Activated T-cell treated with anti-CD3 and anti-CD28 coated beads, Interleukin-2, amount 50 U/mL, for 1 hour (primary cell): ENCODE measurements at regions not wholly inside any gene's neighbourhood (a gene's known extent, or its start where the extent isn't known, plus 50 kb on each side); places are given as distances from the start of the nearest gene placed in this dataset.

Source experiments
- DNase-seq: peaks from one replicate; pipeline ENCODE4 v3.0.0-alpha.2; 2020

DNA sequence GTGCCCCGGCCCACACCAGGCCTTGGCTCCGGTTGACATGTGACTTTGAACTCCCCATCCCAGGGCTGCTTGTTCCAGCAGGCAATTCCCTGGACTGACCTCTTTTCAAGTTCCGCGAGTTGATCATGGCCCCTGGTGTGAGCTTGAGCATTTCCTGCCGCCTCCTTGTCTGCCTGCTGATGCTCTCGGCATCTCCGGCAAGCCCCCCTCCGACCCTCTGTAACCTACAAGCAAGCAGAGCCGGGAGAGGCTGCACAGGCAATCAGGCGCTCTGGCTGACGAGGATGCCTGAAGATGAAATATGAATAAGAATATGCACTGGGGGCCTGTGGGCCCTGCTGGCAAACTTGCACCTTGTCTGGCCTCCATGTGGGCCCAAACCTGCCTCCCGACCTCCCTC lies 304.9 kb upstream of the MKI67 start:
- DNase-seq: no peak

GRCh38 chr10:128431506-128431905 lies 305.3 kb upstream of the MKI67 start:
- DNase-seq: no peak

DNA sequence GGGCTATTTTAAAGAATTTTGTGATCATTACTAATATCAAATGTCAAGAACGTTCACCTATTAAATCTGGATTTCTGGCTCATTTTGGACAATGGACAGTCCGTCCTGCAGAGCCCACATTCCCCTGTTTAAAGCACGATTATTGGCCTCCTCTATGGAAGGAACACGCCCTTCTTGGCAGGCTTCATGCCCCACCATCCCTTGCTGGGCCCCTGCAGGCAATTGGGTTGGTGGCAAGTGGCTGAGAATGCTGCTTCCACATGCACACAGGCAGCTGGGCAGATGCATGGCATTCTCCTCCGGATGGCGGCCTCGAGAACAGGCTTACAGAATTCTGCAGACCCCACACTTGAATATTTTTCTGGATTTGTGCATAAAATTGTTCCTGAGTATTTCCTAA lies 305.8 kb upstream of the MKI67 start:
- DNase-seq: no peak

- no peak for DNase-seq
These were observed 306.2 kb upstream of the MKI67 start for GRCh38 chr10:128432423-128432822.

- no peak for DNase-seq
These were observed 309.6 kb upstream of the MKI67 start for GRCh38 chr10:128435811-128436210.

GRCh38 chr10:128437786-128438345 lies 311.6 kb upstream of the MKI67 start:
- no peak for DNase-seq

- DNase-seq: no peak
These were observed 312.3 kb upstream of the MKI67 start for GRCh38 chr10:128438417-128439063.

- no peak for DNase-seq
These were observed 314.4 kb upstream of the MKI67 start for GRCh38 chr10:128440513-128441160.

DNA sequence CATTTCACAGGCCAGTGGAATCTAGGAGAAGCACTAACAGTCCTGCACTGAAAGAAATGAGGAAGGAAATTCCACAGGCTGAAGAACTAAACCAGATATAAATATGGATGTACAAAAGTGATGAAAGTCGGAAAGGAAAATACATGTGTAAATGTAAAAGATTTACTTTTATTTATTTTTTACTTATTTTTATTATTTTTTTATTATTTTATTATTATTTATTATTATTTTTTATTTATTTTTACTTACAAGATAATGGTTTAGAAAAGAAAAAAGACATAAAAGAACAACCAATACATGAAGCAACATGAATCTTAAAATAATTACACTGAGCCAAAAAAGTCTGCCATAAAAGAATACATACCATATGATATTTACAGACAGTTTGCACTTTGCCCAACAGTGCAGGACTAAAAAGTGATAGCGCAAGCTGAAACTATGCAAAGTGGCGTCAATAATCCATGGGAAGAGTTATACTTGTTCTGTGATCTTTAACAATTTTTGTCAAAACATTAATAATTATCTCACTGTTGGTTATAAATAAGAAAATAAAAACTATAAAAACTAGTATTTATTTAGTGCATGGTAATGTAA lies 317.8 kb upstream of the MKI67 start:
- no peak for DNase-seq

GRCh38 chr10:128448796-128449195 lies 322.6 kb upstream of the MKI67 start:
- no peak for DNase-seq

GRCh38 chr10:128451879-128452278 lies 325.7 kb upstream of the MKI67 start:
- no peak for DNase-seq

DNA sequence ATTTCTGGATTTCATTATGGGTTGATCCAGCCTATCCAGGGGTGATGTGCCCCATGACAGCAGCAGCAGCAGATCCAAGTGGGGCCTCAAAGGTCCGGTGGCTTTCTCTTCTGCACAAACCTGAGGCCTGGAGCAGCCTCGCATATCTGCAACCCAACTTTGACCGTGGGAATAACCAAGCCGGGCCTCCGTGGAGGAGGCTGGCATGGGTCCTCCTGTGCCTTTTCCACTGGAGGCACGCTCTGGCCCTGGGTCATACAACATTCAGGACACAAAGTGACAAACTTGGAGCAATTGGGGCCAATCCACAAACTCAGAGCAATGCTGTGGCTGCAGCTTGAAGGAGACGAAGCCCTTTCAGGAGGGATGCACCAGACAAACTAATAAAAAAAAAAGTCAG lies 330.0 kb upstream of the MKI67 start:
- no peak for DNase-seq

DNA sequence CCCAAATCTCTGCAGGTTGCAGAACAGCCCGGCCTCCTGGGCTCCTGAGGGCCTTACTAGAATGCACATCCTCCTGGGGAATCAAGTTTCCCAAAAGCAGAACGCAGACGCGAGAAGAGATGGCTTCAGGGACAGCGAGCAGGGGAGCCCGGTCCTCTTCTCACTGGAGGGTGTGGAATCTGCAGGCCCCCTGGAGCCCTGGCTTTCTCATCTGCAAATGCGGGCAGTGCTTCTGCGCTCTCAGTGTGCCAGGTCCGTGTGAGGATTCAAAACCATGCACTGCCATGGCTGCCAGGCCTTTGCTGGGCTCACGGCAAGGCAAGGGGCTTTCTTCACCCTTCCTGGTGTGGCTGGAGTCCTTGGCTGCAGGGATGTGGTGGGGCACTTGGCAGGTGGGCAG lies 330.9 kb upstream of the MKI67 start:
- no peak for DNase-seq

DNA sequence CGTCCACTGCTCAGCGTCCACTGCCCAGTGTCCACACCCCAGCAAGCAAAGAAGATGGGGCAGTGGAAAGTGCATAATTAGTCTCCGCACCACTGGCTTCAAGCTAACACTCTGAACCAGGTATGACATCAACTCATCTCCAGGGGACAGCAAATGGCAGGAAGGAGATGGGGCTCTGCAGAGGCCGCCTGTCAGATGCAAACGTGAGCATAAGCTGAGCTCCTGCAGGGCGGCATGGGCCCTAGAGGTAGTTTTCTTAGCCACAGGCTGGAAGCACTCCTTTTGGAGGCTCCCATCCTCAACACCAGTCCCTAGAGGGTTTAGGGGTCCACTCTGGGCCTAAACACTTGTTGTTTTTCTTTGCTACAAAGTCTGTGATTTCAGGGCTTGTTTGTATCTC lies 335.8 kb upstream of the MKI67 start:
- DNase-seq: no peak

DNA sequence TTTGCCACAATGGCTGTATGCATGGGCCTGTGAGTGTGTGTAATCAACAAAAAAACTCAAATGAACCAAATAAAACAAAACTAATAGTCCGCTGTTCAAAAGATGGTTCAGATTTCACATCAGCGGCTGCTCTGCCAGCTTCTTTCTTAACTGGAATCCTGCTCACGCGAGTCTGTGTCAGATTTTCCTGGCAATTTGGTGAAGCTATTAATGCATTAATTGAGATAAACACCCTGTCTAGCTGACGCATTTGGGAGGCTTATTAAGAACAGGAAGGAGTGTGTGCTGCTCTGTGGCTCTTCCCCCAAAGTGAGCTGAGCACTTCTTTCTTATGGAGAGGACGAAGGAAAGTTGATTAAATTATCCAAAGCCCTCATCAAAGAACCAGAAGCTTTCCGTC lies 336.6 kb upstream of the MKI67 start:
- DNase-seq: no peak

DNA sequence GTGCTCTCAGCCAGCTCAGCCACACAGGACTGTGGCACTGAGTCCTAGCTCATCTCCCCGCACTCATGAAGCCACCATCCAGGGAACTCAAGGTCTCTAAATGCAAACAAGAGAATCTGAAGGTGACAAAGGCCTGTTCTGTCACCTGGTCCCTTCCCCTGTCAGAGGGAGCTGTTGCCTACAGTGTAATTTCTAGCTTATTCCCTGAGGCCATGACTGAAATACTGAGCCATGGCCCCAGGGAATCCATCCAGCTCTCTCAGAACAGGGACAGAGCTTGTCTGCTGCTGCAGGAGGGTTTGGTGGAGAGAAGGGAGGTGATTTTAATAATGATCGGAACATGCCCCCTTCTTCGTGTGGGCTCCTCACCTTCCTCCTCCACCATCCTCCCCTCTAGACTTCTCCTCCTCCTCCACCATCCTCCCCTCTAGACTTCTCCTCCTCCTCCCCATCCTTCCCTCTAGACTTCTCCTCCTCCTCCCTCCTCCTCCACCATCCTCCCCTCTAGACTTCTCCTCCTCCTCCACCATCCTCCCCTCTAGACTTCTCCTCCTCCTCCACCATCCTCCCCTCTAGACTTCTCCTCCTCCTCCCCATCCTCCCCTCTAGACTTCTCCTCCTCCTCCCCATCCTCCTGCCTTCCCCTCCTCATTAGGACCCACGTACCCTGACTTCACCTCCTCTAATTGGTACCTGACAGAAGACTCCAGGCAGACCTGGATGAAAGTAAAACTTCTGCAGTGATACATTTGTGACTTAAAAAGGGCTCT lies 338.0 kb upstream of the MKI67 start:
- DNase-seq: no peak

DNA sequence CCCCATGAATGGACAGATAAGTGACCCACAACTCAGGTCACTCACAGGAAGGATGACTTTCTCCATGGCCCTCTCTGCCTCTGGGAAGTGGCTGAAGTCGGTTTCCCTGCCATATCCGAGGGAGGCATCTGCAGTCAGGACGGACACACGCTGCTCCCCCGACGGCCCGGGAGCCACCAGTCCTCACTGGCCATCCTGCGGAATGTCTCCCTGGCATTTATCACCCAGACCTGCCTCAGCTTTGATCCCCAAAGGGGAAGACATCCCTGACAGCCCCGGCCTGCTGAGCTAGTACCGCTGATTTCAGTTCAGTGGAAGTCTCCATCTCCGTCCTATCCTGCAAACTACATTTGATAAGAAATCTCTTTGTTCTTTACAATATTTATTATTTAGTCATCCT lies 339.5 kb upstream of the MKI67 start:
- no peak for DNase-seq

DNA sequence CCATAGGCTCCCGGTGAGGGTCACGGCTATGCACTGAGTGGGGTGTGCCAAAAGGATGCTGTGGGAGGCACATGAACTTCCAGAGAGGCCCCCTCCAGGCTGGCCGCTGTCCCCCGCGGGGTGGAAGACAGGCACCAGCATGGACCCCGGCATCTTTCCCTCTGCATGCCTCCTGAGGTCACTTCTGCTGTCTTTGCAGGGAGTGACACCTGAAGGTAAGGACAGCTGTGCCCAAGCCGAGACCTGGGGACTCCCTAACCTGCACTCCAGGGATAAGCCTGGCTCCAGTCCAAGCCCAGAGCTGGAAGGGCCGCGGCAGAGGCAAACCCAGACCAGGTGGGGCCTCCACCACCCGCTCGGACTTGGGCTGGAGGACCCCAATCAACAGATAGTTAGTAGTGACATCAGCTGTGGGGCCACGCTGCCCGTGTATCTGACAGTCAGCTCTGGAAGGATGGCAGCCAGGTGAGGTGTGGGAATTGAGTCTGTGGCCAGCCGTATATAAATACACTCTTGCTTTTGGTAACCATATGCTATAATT lies 340.7 kb upstream of the MKI67 start:
- no peak for DNase-seq

DNA sequence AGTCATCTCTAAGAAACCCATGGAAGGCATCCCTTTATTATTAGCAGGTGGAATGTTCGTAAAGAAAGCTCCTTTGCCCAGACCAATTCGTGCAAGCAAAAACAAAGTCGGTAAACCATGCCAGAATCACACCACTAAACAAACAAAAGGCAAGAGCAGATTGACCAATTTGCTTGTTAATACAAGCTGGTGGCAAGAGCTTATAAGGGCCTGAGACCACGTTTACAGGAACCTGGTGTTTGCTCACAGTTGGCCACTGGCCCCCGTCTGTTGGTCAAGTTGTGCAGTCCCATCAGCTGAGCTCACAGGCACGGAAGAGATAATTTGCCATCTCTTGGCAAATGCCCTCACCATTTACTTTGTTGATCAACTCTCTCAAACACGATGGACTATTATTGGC lies 342.2 kb upstream of the MKI67 start:
- DNase-seq: no peak

- no peak for DNase-seq
These were observed 343.3 kb upstream of the MKI67 start for GRCh38 chr10:128469515-128469914.

DNA sequence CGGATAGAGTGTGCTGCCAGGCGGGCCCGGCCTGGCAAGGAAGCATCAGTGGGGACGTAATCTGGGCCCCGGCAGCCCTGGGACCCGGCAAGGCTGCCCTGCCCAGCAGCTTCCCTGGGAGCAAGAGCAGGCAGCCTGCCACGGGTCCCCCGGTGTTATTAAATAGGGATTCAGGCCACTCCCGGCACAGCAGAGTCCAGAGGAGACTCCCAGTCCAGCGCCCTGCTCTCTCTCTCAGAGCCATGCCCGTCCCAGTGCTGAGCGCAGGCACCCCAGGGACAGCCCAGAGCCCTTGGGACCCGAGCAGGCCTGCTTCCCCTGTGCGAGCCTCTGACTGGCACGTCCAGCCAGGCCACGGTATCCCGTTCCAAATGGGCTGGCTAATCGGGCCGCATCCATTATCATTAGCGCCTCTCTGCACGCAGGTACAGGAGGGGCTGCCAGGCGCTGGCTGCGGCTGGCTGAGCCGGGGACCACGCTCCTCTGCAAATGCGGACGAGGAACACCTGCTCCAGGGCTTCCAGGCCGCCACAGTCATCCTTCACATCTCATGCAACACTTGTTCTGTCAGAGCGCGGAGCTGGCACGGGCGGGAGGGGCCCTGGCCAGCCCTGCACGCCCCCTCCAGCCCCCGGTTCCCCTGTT lies 344.2 kb upstream of the MKI67 start:
- DNase-seq: no peak

GRCh38 chr10:128471151-128471550 lies 344.9 kb upstream of the MKI67 start:
- DNase-seq: no peak

DNA sequence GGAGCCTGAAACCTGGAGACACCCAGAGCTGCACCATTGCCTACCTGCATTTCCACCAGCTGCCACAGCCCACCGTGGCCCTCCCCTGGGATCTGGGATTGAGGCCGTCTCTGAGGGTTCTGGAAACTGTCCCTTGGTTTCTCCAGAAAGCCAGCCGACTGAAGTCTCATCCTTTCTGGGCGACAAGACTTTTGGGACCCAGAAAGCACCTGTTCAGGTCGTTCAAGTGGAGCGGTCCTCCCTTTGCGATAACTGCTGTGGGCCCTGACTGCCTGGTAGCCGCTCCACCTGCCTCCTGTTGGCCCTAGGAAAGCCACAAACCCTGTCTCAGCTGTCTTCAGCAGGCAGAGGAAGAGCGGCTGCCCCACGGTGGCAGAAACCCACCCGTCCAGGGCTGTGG lies 346.0 kb upstream of the MKI67 start:
- DNase-seq: no peak
